ENCODE measurements at regions not wholly inside any gene's neighbourhood (a gene's known extent, or its start where the extent isn't known, plus 50 kb on each side); places are given as distances from the start of the nearest gene placed in this dataset.
"Not testable (repeated sequence)": the region's sequence is repeated elsewhere in the genome, so short reads cannot be mapped to it uniquely, and the experiment has no call there.

DNA sequence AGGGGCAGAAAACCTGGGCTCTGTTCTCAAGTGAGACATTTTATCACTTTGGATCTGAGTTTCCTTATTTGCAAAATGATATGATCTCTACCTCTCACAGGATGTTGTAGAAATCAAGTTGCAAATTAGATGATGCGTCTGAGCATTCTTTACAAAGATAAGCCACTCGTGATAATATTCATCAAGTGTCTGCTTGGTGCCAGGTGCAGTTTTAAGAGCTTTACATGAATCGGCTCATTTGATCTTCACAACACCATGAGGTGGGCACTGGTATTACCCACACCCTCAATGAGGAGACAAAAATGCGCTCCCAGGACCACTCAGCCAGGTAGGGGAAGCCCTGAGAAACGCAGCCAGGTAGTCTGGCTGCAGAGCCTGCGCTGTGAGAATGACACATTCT is 59.1 kb upstream of the CA12 start:
- DNase-seq (ENCODE audit: extremely low read depth, low read depth), result no peak
- no peak overlapping the region for H3K4me3 ChIP-seq (replicated peaks; ENCODE audit: low read depth, low read length)
- no peak for TF ChIP-seq CTCF (IDR thresholded peaks at IDR 0.05; ENCODE audit: low read depth, low read length, missing control alignments)

GRCh38 chr15:63441266-63441665 is 59.6 kb upstream of the CA12 start:
- no peak for DNase-seq (ENCODE audit: extremely low read depth, low read depth)
- TF ChIP-seq CTCF (IDR thresholded peaks at IDR 0.05; ENCODE audit: low read depth, low read length, missing control alignments), result no peak
- no peak overlapping the region for H3K4me3 ChIP-seq (replicated peaks; ENCODE audit: low read depth, low read length)

DNA sequence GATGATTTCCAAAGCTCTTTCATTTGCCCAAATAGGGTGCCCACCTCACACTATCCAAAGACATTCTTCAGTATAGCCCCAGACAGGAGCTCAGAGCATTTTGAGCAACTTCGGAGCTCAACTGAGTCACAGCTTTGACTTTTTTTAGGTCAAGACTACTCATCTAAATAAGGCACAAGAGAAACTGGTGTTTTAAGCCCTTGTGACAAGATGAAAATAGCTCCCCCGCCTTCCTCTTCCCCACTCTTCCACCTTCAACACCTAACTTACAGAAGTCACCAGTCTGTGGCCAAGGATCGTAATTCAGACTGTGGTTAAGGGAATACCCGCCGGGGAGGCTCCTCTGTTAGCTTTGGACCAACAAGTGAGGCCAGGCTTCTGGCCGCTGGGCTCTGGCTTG is 60.4 kb upstream of the CA12 start:
- no peak overlapping the region for H3K4me3 ChIP-seq (replicated peaks; ENCODE audit: low read depth, low read length)
- TF ChIP-seq CTCF (IDR thresholded peaks at IDR 0.05; ENCODE audit: low read depth, low read length, missing control alignments), result no peak
- no peak for DNase-seq (ENCODE audit: extremely low read depth, low read depth)

DNA sequence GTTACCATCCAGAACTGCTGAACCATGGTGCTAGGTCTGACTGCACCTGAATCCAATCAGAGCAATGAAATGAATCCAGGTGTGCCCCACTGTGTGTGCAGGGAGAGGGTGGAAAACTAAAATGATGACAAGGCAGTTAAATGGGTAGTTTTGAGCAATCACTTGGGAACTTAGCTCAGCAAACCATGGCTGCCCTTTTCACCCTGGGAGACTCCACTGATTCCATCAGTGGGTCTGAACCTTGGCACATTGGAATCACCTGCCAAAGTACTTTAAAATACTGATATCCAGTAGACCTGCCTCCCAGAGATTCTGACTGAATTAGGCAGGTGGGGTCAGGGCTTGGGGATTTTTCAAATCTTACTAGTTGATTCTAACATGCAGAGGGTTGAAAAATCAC is 59.8 kb upstream of the USP3 start:
- TF ChIP-seq CTCF (IDR thresholded peaks at IDR 0.05; ENCODE audit: low read depth, low read length, missing control alignments), result no peak
- H3K4me3 ChIP-seq (replicated peaks; ENCODE audit: low read depth, low read length), result no peak overlapping the region
- DNase-seq (ENCODE audit: extremely low read depth, low read depth), result no peak

GRCh38 chr15:63446255-63446654 is 58.1 kb upstream of the USP3 start:
- DNase-seq (ENCODE audit: extremely low read depth, low read depth), result no peak
- no peak overlapping the region for H3K4me3 ChIP-seq (replicated peaks; ENCODE audit: low read depth, low read length)
- no peak for TF ChIP-seq CTCF (IDR thresholded peaks at IDR 0.05; ENCODE audit: low read depth, low read length, missing control alignments)

- TF ChIP-seq CTCF (IDR thresholded peaks at IDR 0.05; ENCODE audit: low read depth, low read length, missing control alignments), result no peak
- no peak overlapping the region for H3K4me3 ChIP-seq (replicated peaks; ENCODE audit: low read depth, low read length)
- no peak for DNase-seq (ENCODE audit: extremely low read depth, low read depth)
These were observed 57.2 kb upstream of the USP3 start for GRCh38 chr15:63447017-63447676.

DNA sequence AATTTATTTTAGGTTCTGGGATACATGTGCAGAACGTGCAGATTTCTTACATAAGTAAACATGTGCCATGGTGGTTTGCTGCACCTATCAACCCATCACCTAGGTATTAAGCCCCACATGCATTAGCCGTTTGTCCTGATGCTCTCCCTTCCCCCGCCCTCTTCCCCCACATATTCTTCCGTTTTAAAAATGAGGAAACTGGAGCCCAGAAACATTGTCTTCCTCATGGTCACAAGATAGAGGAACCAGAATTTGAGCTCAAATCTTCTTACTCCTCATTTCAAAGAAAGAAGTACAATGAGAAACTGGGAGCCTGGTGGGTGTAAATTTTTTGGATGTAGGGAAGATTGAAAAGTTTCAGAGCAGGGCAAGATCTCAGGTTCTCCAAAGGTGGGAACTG is 56.1 kb upstream of the USP3 start:
- no peak for TF ChIP-seq CTCF (IDR thresholded peaks at IDR 0.05; ENCODE audit: low read depth, low read length, missing control alignments)
- no peak overlapping the region for H3K4me3 ChIP-seq (replicated peaks; ENCODE audit: low read depth, low read length)
- DNase-seq (ENCODE audit: extremely low read depth, low read depth), result no peak

DNA sequence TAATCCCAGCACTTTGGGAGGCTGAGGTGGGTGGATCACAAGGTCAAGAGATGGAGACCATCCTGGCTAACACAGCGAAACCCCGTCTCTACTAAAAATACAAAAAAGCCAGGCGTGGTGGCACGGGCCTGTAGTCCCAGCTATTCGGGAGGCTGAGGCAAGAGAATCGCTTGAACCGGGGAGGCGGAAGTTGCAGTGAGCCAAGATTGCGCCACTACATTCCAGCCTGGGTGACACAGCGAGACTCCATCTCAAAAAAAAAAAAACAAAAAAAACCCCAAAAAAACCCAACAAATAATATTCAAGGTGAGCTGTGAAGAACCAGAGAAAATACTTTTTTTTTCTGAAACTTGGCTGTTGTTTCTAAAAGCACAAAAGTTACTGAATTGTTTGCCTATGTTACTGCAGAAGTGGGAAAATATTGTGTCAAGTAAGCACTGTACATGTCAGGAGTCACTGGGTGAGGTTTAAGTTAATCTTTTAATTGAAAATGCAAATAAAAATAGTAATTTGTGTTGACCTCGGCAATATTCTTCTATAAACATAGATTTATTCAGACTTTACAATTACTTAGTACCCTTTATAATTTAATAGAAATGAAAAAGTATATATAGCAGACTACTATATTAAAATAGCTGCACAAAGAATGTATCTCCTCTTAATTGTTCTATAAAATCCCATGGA is 55.4 kb upstream of the USP3 start:
- not testable (repeated sequence) for DNase-seq (ENCODE audit: extremely low read depth, low read depth); H3K4me3 ChIP-seq (replicated peaks; ENCODE audit: low read depth, low read length)
